AG10803 (cell line): ENCODE measurements at regions not wholly inside any gene's neighbourhood (a gene's known extent, or its start where the extent isn't known, plus 50 kb on each side); places are given as distances from the start of the nearest gene placed in this dataset.
"Not testable (repeated sequence)": the region's sequence is repeated elsewhere in the genome, so short reads cannot be mapped to it uniquely, and the experiment has no call there.

Experiments
- DNase-seq: peaks from one replicate; pipeline ENCODE4 v3.0.0; 2010; ENCODE audit warnings: low read depth
- H3K4me3 ChIP-seq: 2 replicates; pipeline ENCODE4 v1.5.1; 2011; ENCODE audit warnings: mild to moderate bottlenecking, low read length, control low read depth
- TF ChIP-seq, protein P1 (sequence below): conservative IDR thresholded peaks from 2 replicates; pipeline ENCODE4 v1.5.1; 2011; ENCODE audit warnings: mild to moderate bottlenecking, low read length, control low read depth, inconsistent platforms

DNA sequence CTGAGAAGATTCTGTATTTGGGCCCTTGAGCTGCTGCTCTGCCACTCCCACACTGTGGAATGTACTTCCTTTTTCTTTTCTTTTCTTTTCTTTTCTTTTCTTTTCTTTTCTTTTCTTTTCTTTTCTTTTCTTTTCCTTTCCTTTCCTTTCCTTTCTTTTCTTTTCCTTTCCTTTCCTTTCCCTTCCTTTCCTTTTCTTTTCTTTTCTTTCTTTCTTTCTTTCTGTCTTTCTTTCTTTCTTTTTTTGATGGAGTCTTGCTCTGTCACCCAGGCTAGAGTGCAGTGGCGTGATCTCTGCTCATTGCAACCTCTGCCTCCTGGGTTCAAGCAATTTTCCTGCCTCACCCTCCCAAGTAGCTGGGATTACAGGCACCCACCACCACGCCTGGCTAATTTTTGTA is 89.8 kb downstream of the DNAAF6 start:
- H3K4me3 ChIP-seq, DNase-seq: not testable (repeated sequence)

DNA sequence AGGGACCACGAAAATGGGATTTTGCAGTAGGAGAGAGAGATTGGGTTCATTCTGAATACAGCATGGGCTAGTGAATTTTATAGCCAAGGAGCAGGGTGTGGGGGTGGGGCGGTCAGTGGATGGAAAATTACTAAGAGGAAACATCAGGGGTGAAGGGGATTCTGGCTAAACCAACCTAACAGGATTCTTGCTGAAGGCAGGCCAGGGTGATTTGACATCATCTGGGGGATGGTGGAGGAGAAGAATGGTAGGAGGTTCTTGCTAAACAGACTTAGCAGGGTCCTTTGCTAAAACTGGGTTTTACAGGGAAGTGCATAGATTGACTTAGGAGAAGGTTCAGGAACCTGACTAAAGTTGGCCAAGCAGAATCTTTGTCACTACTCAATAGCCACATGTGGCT is 91.9 kb downstream of the DNAAF6 start:
- TF ChIP-seq, protein P1, sequence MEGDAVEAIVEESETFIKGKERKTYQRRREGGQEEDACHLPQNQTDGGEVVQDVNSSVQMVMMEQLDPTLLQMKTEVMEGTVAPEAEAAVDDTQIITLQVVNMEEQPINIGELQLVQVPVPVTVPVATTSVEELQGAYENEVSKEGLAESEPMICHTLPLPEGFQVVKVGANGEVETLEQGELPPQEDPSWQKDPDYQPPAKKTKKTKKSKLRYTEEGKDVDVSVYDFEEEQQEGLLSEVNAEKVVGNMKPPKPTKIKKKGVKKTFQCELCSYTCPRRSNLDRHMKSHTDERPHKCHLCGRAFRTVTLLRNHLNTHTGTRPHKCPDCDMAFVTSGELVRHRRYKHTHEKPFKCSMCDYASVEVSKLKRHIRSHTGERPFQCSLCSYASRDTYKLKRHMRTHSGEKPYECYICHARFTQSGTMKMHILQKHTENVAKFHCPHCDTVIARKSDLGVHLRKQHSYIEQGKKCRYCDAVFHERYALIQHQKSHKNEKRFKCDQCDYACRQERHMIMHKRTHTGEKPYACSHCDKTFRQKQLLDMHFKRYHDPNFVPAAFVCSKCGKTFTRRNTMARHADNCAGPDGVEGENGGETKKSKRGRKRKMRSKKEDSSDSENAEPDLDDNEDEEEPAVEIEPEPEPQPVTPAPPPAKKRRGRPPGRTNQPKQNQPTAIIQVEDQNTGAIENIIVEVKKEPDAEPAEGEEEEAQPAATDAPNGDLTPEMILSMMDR = no peak
- H3K4me3 ChIP-seq = no peak overlapping the region
- no peak for DNase-seq

DNA sequence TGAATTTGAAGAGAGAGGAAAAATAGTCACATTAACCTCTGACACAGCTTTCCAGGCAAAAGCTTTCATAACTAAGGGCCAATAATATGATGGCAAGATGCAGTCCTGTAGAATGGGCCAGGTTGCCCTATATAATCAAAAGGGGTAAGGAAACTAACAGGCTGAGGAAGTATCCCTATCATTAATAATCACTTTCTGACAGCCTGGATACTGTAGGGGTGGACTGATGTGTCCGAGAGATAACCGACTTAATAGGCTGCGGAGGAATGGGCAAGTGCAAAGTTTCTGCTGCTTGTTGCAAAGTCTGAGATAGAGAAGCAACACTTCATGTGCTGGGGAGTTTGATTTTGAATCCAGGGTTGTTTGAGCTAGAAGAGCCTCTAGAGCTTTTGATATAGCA is 94.8 kb downstream of the DNAAF6 start:
- TF ChIP-seq, protein P1 = no peak
- no peak for DNase-seq
- no peak overlapping the region for H3K4me3 ChIP-seq

DNA sequence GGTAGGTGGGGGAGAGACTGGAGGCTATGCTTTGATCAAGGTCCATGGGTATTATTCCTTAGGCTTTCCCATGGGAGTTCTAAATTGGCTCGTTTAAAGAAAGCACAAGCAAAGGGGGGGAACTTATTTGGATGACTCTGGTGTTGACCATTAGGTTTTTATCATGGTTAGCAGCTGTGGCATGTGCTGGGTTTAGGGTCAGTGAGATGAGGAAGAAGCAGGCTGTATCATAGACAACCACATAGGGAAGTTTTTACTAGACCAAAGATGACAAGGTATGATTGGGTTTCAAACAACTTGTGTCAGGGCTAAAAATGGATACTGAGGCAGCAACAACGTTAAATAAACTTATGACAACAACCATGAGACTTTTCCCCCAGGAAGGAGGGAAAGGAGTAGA is 97.7 kb downstream of the DNAAF6 start:
- no peak overlapping the region for H3K4me3 ChIP-seq
- TF ChIP-seq, protein P1 = no peak
- DNase-seq = no peak

DNA sequence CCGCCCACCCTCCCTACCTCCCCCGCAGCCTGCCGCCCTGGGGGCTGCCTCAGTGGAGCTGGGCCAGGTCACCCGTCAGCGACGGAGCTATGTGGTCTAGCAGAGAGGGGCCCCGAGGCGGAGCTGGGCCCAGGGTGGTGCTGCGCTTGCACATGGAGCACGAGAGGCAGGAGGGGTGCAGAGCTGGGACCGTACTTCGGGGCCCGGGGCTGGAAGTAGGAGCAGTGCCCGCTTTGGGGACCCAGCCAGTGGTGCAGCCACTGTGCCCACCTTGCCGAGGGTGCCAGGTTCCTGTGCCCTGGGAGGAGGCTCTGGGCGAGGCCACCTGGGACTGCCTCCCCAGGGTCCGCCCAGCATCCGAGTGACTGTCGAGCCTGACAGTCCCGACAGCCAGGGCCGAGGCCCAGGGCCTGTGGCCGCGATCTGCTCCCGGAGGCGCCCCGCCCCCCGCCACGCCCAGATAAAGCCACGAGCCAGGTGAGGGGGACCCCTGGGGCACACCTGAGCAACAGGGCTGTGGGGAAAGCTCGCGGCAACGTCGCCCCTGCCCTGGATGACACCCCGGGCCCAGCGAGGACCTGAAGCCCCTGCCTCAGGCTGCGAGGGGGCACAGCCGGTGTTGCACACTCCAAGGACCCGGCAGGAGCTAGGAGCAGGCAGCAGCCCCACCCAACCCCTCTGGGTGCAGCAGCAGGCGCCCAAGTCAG is 117.5 kb downstream of the DNAAF6 start:
- H3K4me3 ChIP-seq = no peak overlapping the region
- TF ChIP-seq, protein P1 = no peak
- DNase-seq = no peak

DNA sequence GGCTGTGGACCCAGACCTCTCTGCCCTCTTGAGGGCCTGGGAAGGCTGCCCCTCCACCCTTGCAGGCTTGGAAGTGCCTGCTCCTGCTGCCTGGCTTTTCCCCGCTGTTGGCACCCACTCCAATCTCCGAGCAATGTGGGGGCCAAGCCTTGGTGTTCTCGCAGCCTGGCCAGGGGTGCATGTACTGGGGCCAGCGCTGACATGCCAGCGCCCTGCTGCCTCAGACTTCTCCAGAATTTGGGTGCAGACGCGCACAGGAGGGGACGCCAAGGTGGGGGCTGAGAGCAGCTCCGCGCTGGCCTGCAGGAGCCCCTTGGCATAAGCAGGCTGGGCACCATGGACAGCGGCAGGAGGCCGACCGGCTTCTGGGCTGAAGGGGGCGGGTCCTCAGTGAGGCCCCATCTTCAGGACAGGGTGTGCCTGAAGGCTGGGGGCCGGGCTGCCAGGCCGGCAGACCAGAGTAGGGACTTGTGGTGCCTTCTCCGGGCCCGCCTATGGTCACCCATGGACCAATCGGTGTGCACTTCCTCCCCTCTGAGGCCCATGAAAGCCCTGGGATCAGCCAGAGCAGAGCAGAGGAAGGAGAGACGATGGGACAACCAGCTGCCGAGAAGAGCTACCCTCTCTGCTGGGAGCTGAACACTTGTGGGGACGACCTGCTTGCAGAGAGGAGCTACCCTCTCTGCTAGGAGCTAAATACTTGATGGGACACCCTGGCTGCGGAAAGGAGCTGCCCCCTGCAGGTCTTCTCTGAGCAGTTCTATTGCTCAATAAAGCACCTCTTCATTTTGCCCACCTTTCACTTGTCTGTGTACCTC is 118.3 kb downstream of the DNAAF6 start:
- TF ChIP-seq, protein P1 = peak; percentile 12; the same call in 1 of the 2 replicates
- H3K4me3 ChIP-seq = no peak overlapping the region
- DNase-seq = no peak

DNA sequence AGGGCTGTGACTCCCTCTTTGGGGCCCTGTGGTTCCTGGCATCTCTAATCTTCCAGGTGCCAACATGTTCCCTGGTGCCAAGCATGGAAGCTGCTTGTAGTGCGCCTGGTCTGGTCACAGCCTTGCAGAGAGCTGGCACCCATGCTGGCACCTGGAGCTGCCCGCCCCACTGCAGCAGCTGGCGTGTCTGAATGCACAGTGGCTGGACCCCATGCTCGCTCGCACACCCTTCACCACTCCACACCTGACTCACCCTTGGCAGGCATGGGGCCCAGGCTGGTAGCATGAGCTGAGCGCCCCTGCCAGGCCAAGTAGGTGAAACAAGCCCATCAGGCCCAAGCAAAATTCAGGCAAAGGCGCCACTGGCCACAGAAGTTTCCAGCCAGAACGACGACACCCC is 119.1 kb downstream of the DNAAF6 start:
- no peak overlapping the region for H3K4me3 ChIP-seq
- TF ChIP-seq, protein P1 = no peak
- no peak for DNase-seq
